GM21515 (cell line): ENCODE measurements at regions not wholly inside any gene's neighbourhood (a gene's known extent, or its start where the extent isn't known, plus 50 kb on each side); places are given as distances from the start of the nearest gene placed in this dataset.

Experiments
- ATAC-seq: cut with Tn5 transposase; IDR thresholded peaks from one replicate; pipeline ENCODE4 v1.9.1; 2021; ENCODE audit not compliant: unreplicated experiment

DNA sequence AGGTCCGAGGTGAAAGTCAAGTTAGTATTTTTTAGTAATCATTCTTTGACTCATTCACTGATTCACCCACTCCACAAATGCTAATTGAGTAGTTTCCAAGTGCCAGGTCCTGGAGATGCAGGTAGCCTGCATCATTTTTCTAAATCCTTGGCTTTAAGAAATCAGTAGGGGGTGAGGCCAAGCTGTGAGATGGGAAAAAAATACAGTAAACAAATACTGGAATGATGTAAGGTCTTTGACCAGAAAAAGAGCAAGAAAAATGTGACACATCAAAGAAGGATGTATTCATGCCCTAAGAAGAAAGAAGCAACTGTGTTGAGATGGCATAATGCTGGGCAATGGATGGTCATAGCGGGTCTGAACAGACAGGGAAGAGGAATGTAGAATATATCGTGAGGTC, 1386.6 kb downstream of the PCDH7 start:
- no peak for ATAC-seq

DNA sequence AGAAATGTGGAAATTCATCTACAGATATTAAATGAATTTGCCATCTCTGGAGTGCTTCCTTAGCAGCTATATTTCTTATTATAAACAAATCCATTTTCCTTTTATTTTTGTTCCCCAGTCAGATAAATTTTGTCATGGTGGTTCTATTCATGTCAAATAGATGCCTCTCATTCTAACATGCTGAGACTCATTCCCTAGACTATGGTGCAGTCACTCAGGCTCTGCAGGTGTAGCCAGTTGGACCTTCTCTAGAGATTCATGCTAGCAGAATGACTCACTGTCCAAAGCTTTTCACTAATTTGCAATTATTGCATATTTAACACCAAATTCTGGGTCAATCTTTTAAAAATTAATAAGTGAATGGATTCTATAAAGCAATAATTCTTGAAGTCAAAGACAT, 1392.7 kb downstream of the PCDH7 start:
- no peak for ATAC-seq

DNA sequence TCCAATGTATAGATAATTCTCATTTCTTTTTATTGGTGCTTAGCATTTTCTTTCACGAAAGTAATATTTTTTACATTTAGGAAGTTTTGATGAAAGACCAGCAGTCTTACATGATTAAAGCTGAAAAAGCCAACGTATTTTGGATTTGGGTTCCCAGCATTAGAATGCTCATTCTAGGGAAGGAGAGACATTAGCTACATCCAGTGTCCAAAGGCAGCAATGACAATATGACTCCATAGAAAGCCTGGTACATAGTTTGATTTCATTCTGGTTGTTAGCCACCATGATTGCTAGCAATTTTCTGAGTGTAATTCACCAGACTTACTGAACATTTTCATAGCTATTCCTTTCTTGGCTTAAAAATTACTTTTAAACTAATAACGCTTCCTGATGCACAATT, 1397.5 kb downstream of the PCDH7 start:
- no peak for ATAC-seq

GRCh38 chr4:32119907-32120306, 1399.7 kb downstream of the PCDH7 start:
- no peak for ATAC-seq

GRCh38 chr4:32128549-32128948, 1408.4 kb downstream of the PCDH7 start:
- no peak for ATAC-seq

DNA sequence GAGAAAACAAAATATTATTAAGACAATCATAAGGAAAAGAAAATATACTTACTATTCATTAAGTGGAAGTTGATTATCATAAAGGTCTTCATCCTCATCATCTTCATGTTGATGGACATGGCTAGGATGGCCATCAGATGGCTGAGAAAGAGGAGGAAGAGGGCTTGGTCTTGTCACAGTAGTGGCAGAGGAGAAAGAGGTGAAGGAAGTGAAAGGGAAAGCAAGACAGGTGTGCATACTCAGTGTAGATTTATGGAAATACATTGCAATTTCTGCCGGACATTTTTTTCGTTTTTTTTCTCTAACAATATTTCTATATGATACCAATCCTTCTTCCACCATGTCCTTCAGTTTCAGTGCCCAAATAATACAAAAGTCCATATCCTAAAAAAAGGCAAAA, 1409.8 kb downstream of the PCDH7 start:
- ATAC-seq: no peak

- no peak for ATAC-seq
Observed at GRCh38 chr4:32133141-32133540, 1413.0 kb downstream of the PCDH7 start.

DNA sequence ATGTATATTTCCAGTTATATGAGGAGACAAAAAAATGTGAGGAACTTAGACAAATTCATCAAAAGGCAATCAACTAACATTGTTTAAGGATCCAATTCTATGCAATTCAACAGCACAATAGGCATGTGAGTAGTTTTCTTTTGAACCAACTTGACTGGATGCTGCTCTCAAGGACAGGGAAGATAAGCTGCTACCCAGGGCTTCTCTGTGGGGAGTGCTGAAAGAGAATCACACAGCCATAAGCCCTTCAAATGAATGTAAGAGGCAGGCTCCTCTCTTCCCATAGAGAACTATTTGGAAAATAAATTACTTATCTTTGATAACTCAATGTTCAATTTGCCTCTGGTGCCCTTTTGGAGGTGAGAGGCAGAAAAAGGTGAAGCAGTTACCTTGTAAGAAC, 1413.6 kb downstream of the PCDH7 start:
- ATAC-seq: no peak

- ATAC-seq: no peak
Observed at GRCh38 chr4:32135642-32136041, 1415.5 kb downstream of the PCDH7 start.

GRCh38 chr4:32136081-32136787, 1416.1 kb downstream of the PCDH7 start:
- ATAC-seq: no peak

DNA sequence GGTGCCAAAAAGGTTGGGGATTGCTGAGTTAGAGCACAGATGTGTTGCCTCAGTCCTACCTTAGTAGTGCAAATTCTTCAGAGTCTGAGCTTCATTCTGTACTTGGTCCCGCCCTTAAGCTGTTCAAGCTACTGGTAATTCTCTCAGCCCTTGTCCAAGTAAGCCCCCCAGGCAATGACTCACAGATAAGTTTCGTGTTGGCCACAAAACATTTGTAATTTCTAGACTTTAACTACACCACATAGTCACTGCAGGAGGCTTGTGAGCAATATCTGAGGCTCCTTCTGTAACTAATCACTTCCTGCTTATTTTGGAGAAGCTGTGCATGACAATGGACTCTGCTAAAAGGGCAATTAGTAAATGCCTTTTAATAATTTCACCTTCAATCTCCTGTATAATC, 1420.5 kb downstream of the PCDH7 start:
- no peak for ATAC-seq

GRCh38 chr4:32142075-32142474, 1421.9 kb downstream of the PCDH7 start:
- no peak for ATAC-seq

GRCh38 chr4:32145987-32146386, 1425.8 kb downstream of the PCDH7 start:
- ATAC-seq: no peak

DNA sequence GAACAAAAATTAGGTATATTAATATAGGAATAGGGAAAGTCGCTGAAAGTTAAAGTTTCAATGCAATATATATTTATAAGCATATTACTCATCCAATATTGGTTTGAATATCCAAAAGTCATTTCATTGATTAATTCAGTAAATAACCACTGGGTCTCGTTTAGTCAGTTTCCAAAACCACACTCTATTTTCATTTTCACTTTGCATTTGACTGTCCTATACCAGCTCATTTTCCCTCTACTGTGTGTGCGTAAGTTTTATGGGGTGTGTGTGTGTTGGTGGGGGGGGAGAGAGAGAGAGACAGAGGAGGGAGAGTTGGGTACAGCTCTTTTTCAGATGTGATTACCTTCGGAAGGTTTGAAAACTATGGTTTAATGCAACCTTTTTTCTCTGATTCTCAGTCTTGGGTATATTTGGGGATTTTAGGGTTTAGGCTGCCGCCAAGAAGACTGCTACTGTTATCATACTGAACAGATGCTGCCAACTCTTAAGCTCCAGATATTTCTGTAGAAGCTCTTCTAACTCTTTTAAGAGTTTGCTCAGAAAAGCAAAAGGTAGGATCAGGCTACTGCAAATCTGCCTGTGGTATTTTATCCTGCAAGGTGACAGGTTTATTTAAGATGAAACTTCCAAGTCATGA, 1427.4 kb downstream of the PCDH7 start:
- ATAC-seq: no peak

DNA sequence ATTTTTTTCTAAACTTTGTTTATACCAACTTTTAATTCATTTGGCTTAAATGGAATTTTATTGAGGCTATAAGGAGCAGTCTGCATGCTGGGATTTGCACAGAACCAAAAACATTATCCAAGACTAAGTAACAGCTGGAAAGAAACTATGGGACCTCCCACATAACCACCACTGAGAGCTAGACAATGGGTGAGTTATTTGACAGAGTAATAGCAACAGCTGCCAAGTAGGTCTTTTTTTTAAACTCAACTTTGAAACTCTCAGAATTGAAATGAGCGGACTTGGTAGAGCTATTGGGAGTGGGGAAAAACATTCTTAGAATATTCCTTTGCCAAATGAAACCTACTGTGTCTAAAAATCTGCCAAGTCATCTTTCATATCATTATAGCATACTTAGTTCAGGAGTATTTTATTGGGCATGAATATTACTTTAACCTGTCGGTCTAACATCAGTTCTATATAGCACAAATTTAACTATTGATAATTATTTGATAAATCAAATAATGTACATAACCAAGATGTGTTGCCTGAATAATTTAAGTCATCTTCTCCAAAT, 1428.0 kb downstream of the PCDH7 start:
- no peak for ATAC-seq

- ATAC-seq: no peak
Observed at GRCh38 chr4:32158961-32159360, 1438.8 kb downstream of the PCDH7 start.

- ATAC-seq: no peak
Observed at GRCh38 chr4:32161392-32161791, 1441.2 kb downstream of the PCDH7 start.

- no peak for ATAC-seq
Observed at GRCh38 chr4:32163125-32163524, 1443.0 kb downstream of the PCDH7 start.

DNA sequence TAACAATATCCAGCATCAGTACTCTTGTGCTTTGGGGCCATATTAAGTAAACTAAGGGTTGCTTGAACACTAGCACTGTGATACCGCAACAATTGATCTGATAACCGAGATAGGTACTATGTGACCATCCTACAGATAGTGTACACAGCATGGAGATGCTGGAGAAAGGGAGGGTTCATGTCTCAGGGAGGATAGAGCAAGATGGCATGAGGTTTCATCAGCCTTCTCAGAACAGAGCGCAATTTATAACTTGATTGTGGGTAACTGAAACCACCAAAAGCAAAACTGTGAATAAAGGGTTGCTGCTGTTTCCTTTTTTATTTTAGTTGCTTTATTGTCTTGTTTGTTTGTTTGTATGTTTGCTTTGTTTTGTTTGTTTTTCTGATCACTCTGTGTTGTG, 1449.7 kb downstream of the PCDH7 start:
- no peak for ATAC-seq

GRCh38 chr4:32172086-32172485, 1451.9 kb downstream of the PCDH7 start:
- ATAC-seq: no peak

- ATAC-seq: no peak
Observed at GRCh38 chr4:32172761-32173160, 1452.6 kb downstream of the PCDH7 start.

DNA sequence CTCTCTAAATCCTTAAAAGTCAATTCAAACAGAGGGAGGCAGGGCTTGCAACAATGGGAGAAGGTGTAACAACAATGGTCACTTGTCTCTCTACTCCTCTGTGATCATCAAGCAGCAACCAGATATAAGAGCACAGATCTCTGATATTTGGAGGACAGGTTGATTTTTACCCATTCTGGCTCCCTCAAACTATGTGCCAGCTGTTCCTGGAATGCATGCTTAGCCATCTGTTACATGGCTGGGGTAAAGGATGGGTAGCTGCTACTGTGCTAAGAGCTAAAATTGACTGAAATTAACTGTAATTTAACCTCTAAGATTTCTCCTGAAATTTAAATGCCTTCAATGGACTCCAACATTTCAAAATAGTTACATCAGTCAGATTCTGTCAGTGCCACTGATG, 1459.9 kb downstream of the PCDH7 start:
- ATAC-seq: no peak

DNA sequence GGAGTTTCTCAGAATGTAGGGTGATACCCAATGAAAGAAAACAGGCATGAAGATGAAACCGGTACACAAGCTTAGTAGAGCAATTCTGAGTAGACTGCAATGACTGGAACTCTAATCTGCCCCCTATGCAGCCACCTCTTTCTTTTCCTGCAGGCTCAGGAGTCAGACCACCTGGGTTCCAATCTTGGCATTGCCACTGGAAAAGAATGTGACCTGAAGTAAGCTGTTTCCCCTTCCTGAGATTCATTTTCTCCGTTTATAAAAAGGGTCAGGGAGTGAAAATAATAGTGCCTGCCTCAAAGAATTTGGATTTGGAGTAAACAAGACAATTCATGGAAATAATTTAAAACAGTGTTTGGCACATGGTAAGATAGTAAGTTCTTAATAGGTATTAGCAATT, 1464.0 kb downstream of the PCDH7 start:
- ATAC-seq: no peak
